Heart right ventricle (tissue), 16 donors: ENCODE measurements at regions not wholly inside any gene's neighbourhood (a gene's known extent, or its start where the extent isn't known, plus 50 kb on each side); places are given as distances from the start of the nearest gene placed in this dataset.

Experiments
- ATAC-seq, 8 donors: fragments of 200-7000 bp; cut with Tn5 transposase; one replicate each; pipeline ENCODE4 v1.9.1; 2020; ENCODE audit warnings: mild to moderate bottlenecking in 8 of 8, moderate library complexity in 8 of 8, moderate number of reproducible peaks in 1 of 8
- DNase-seq, 2 donors: peaks; one replicate each; pipeline ENCODE4 v3.0.0-alpha.2; 2020
- H3K27ac ChIP-seq, 10 donors: fragments of 200-600 bp; sonication (generic) in 2 of 10; one replicate each; pipeline versions ENCODE4 v1.5.0 to v1.8.0; 2020 to 2022; ENCODE audit warnings: mild to moderate bottlenecking in 3 of 10
- H3K27me3 ChIP-seq, 7 donors: fragments of 200-600 bp; one replicate each; pipeline ENCODE4 v1.8.0; 2021 to 2022; ENCODE audit warnings: mild to moderate bottlenecking in 2 of 7
- H3K36me3 ChIP-seq, 9 donors: fragments of 200-600 bp; sonication (generic) in 1 of 9; one replicate each; pipeline versions ENCODE4 v1.5.0 to v1.8.0; 2020 to 2022; ENCODE audit warnings: mild to moderate bottlenecking in 2 of 9
- H3K4me1 ChIP-seq, 9 donors: fragments of 200-600 bp; sonication (generic) in 1 of 9; one replicate each; pipeline versions ENCODE4 v1.5.0 to v1.8.0; 2020 to 2022; ENCODE audit warnings: mild to moderate bottlenecking in 4 of 9
- H3K4me3 ChIP-seq, 10 donors: fragments of 200-600 bp; sonication (generic) in 2 of 10; one replicate each; pipeline versions ENCODE4 v1.5.0 to v1.8.0; 2020 to 2022; ENCODE audit warnings: mild to moderate bottlenecking in 7 of 10, moderate library complexity in 2 of 10
- H3K9me3 ChIP-seq, 11 donors: fragments of 200-600 bp in 10 of 11; sonication (generic) in 2 of 11; one replicate each; pipeline versions ENCODE4 v1.5.0 to v1.8.0; 2013 to 2022; ENCODE audit warnings: mild to moderate bottlenecking in 2 of 11, control low read depth in 1 of 11, moderate library complexity in 1 of 11
- WGBS, 2 donors: extraction: QIAGEN DNeasy Blood & Tissue Kit; methylation state at CpG; one replicate each; pipeline ENCODE4 v1.1.7; 2013; ENCODE audit warnings: inconsistent platforms in 1 of 2; 5-methylcytosine and 5-hydroxymethylcytosine counted together
- intact Hi-C, 10 donors: fragments of 100-400 bp; cut with DNase I; formaldehyde crosslinking; loops; one replicate each; pipeline versions ENCODE4 v1.11.1 to v1.14.2; 2022
- TF ChIP-seq, protein P1 (sequence below), 9 donors: fragments of 200-600 bp; sonication (generic) in 2 of 9; IDR thresholded peaks; one replicate each; pipeline versions ENCODE4 v1.5.0 to v1.8.0; 2021 to 2022; ENCODE audit warnings: antibody characterized with exemption in 9 of 9, mild to moderate bottlenecking in 5 of 9, moderate library complexity in 1 of 9
- donor health status: Arrhythmogenic right ventricular cardiomyopathy.
- donor health status: ischemic (EF 13 %, LVEDD 7.1; RV severe dilation, severe dysfunction).
- donor health status: healthy with polysubstance abuse.
- donor health status: DM: no; HTN: yes; CAD: no.
- donor health status: DM: no; HTN: no; CAD: no.
- donor health status: ischemic (EF 25% LVEDD 6.9; RV normal size, moderate dysfunction).
- donor health status: ischemic (EF 25% LVEDD 5.7; RV mildly dilated, moderate dysfunction).
- donor health status: healthy.
- donor health status: DM: yes; HTN: yes; CAD: no.
- donor health status: Ischemic cardiomyopathy.
- donor health status: ischemic (EF 35%, LVEDD 5.7; RV mildly dilated, moderate dysfunction).
- donor health status: nonischemic (EF 11% LVEDD 7.7; RV severe dilation, severe dysfunction).
- donor health status: DM: yes; HTN: yes; CAD: no.
- donor health status: PGD.
- donor health status: ischemic (EF 29% LVEDD 5.4; RV normal size, mild dysfunction).
- donor health status: nonischemic (EF 23%, LVEDD 6.1; RV moderate dilation, normal function).

DNA sequence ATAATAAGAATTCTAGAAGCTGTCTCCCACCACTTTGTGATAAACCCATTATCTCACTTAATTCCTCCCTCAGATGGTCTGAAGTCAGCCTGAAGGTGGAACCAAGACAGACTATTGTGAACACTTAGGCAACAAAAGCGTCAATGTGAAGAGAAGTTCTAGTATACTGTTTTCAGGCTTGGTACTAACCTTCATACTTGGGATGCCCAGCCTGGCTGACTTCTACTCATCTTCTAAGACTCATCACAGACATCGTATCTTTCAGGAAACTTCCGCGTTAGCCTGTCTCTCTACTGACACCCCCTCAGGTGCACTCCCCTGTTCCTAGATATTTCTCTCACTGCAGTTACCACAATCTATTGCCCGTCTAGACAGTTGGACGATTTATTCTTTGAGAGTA lies 201.2 kb downstream of the SATB1 start:
- ATAC-seq (no peak), DNase-seq (no peak)
- Histone ChIP-seq H3K4me1 (peaks cover 0 to 8% (median 0%) of the 10 kb centered on the region in 9 donors), H3K9me3 (no peaks in the 10 kb centered on the region), H3K4me3 (no peak overlapping the region), H3K27ac (no peak overlapping the region), H3K27me3 (no peaks in the 10 kb centered on the region), H3K36me3 (no peaks in the 10 kb centered on the region)
- WGBS, 2 donors = 79 to 85% methylated on average over 6 of the region's 6 CpGs
- intact Hi-C loops = no loop called here
- TF ChIP-seq, protein P1, sequence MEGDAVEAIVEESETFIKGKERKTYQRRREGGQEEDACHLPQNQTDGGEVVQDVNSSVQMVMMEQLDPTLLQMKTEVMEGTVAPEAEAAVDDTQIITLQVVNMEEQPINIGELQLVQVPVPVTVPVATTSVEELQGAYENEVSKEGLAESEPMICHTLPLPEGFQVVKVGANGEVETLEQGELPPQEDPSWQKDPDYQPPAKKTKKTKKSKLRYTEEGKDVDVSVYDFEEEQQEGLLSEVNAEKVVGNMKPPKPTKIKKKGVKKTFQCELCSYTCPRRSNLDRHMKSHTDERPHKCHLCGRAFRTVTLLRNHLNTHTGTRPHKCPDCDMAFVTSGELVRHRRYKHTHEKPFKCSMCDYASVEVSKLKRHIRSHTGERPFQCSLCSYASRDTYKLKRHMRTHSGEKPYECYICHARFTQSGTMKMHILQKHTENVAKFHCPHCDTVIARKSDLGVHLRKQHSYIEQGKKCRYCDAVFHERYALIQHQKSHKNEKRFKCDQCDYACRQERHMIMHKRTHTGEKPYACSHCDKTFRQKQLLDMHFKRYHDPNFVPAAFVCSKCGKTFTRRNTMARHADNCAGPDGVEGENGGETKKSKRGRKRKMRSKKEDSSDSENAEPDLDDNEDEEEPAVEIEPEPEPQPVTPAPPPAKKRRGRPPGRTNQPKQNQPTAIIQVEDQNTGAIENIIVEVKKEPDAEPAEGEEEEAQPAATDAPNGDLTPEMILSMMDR (IDR thresholded peaks at IDR 0.05) = no peak

DNA sequence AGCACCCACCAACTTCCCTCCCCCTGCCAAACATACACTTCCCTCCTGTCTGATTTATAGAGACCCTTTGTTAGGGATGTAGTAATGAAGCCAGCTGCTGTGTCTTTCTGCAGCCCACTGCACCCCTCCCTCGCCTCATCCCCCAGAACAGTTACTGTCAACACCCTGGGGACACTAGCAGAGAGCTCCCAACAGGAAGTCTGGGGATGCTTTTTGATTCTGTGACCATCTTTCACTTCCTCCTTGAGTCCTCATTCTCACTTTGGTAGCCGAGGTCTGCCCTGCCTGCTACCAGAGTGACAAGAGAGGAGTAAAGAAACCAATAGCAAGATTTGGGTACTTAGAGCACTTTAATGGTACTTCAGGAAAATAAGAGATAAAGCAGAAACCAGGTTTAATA lies 201.6 kb downstream of the SATB1 start:
- intact Hi-C loops = no loop called here
- 31 to 41% methylated on average over 2 of the region's 2 CpGs for WGBS, 2 donors
- DNase-seq (no peak), ATAC-seq (no peak)
- Histone ChIP-seq H3K9me3 (no peaks in the 10 kb centered on the region), H3K4me1 (peaks cover 0 to 8% (median 0%) of the 10 kb centered on the region in 9 donors), H3K27ac (no peak overlapping the region), H3K4me3 (no peak overlapping the region), H3K36me3 (no peaks in the 10 kb centered on the region), H3K27me3 (no peaks in the 10 kb centered on the region)
- TF ChIP-seq, protein P1 (IDR thresholded peaks at IDR 0.05) = no peak

DNA sequence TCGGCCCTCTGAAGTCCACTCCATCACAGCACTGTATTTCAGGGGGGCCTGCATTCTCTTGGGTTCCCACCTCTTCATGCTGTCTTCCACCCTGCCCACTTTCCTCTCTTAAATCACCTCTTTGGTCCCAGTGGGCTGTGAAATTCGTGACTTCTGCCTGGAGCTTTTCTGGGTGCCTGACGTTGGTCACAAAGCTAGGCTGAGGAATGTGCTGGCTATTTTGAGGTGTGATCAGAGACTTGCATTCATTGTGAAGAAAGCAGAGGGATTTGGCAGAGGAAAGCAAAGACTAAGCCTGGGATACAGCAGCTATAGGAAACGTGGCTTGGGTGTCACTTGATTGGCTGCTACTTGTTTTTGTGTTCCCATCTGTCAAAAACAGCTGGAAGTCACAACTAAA lies 202.5 kb downstream of the SATB1 start:
- 29 to 32% methylated on average over 4 of the region's 4 CpGs for WGBS, 2 donors
- ATAC-seq (no peak), DNase-seq (no peak)
- Histone ChIP-seq H3K4me1 (peaks cover 0 to 8% (median 0%) of the 10 kb centered on the region in 9 donors), H3K9me3 (no peaks in the 10 kb centered on the region), H3K27ac (no peak overlapping the region), H3K4me3 (no peak overlapping the region), H3K27me3 (no peaks in the 10 kb centered on the region), H3K36me3 (no peaks in the 10 kb centered on the region)
- TF ChIP-seq, protein P1 (IDR thresholded peaks at IDR 0.05) = no peak
- intact Hi-C loops = no loop called here

DNA sequence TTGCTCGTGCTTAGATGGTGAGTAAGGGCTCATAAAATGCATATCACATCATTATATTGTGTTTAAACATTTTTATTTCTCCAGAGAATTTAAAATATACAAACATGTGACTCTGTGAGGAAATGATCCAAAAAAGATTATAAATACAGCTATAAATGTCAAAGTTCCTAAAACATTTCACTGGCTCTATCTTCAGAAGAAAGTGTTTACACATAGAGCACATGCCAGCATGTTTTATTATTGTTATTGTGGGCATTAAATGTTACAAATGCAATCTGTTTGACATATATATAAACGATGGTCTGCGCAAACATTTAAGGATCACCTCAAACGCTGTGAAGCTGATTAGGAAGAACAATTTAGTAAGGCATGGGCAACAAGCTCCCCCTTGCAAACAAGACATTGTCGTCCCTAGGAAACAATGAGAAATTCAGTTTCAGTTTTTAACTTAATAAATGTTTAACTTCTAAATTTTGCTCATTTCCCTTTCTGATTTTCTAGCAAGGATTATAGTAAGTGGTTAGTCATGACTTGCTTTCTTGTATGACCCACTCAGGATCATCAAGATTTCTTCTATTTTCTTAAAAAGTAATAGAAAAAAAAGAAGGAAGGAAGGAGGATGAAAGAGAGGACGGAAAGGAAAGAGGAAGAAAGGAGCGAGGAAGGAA lies 207.5 kb downstream of the SATB1 start:
- Histone ChIP-seq H3K4me3 (no peak overlapping the region), H3K27ac (no peak overlapping the region), H3K4me1 (no peaks in the 10 kb centered on the region), H3K36me3 (no peaks in the 10 kb centered on the region), H3K27me3 (no peaks in the 10 kb centered on the region), H3K9me3 (peaks cover 0 to 4% (median 0%) of the 10 kb centered on the region in 11 donors)
- TF ChIP-seq, protein P1 (IDR thresholded peaks at IDR 0.05) = no peak
- ATAC-seq (no peak), DNase-seq (no peak)
- 67 to 70% methylated on average over 7 of the region's 7 CpGs for WGBS, 2 donors
- intact Hi-C loops = no loop called here
